B cell (primary cell): ENCODE measurements at regions not wholly inside any gene's neighbourhood (a gene's known extent, or its start where the extent isn't known, plus 50 kb on each side); places are given as distances from the start of the nearest gene placed in this dataset.

Experiments
- ATAC-seq: fragments of 200-7000 bp; cut with Tn5 transposase; one replicate; pipeline ENCODE4 v1.10.0; 2021; ENCODE audit warnings: low read depth, mild to moderate bottlenecking, moderate number of reproducible peaks, moderate library complexity
- CTCF ChIA-PET: fragments of 350-600 bp; sonication (Branson Sonifier 250); formaldehyde crosslinking; loops from one replicate; lab custom pipeline; 2021; ENCODE audit warnings: antibody characterized with exemption, inconsistent platforms; lab: Charles Lee
- POLR2A ChIA-PET: fragments of 350-600 bp; sonication (Branson Sonifier 250); formaldehyde crosslinking; loops from one replicate; lab custom pipeline; 2021; ENCODE audit warnings: antibody characterized with exemption; lab: Charles Lee
- DNase-seq: peaks from one replicate; pipeline ENCODE4 v3.0.0; 2013
- H2AFZ ChIP-seq: 2 replicates; pipeline ENCODE4 v1.6.1; 2012; ENCODE audit warnings: mild to moderate bottlenecking, low read depth, low read length; ENCODE audit not compliant: insufficient read depth, poor library complexity, severe bottlenecking
- H3K27ac ChIP-seq, 2 donors: 1 replicate in 1 of 2; 2 replicates in 1 of 2; pipeline ENCODE4 v1.5.1; 2012 to 2013; ENCODE audit warnings: low read length in 2 of 2, mild to moderate bottlenecking in 2 of 2, moderate library complexity in 1 of 2
- H3K27me3 ChIP-seq, 4 experiments: fragments of 200-600 bp in 1 of 4; sonication (generic) in 1 of 4; replicated peaks in 1 of 4; 1 replicate in 2 of 4; 2 replicates in 2 of 4; pipeline versions ENCODE4 v1.6.1 to v1.7.0; 2013 to 2016; ENCODE audit warnings: low read length in 3 of 4, mild to moderate bottlenecking in 2 of 4, mixed read lengths in 1 of 4, moderate library complexity in 1 of 4; ENCODE audit not compliant: insufficient read depth in 4 of 4, control insufficient read depth in 3 of 4; ENCODE audit errors: control extremely low read depth in 1 of 4
- H3K36me3 ChIP-seq, 2 experiments: replicated peaks in 1 of 2; 1 replicate in 1 of 2; 2 replicates in 1 of 2; pipeline versions ENCODE4 v1.6.1 to v1.7.1; 2013; ENCODE audit warnings: low read length in 1 of 2; ENCODE audit not compliant: insufficient read depth in 2 of 2, control insufficient read depth in 1 of 2; ENCODE audit errors: control extremely low read depth in 1 of 2, extremely low read depth in 1 of 2
- H3K4me1 ChIP-seq, 2 donors: fragments of 200-600 bp in 1 of 2; sonication (generic) in 1 of 2; 1 replicate in 1 of 2; 2 replicates in 1 of 2; pipeline versions ENCODE4 v1.5.1 to v1.6.1; 2013 to 2017; ENCODE audit warnings: low read length in 2 of 2; ENCODE audit not compliant: control insufficient read depth in 2 of 2, insufficient read depth in 2 of 2
- H3K4me2 ChIP-seq: replicated peaks from 2 replicates; pipeline ENCODE3; 2012; ENCODE audit warnings: mild to moderate bottlenecking, low read depth, low read length; ENCODE audit not compliant: poor library complexity, severe bottlenecking
- H3K4me3 ChIP-seq, 5 experiments: fragments of 200-600 bp in 1 of 5; sonication (generic) in 1 of 5; 1 replicate in 3 of 5; 2 replicates in 2 of 5; pipeline versions ENCODE4 v1.5.1 to v1.7.0; 2011 to 2016; ENCODE audit warnings: low read length in 4 of 5, mild to moderate bottlenecking in 4 of 5, low read depth in 2 of 5, control low read depth in 1 of 5, moderate library complexity in 1 of 5; ENCODE audit not compliant: insufficient read depth in 1 of 5; ENCODE audit errors: control extremely low read depth in 1 of 5, extremely low read depth in 1 of 5
- H3K79me2 ChIP-seq: fragments of 200-600 bp; sonication (generic); one replicate; pipeline ENCODE4 v1.6.0; 2016; ENCODE audit warnings: low read length; ENCODE audit not compliant: control insufficient read depth, insufficient read depth
- H3K9ac ChIP-seq: fragments of 200-600 bp; sonication (generic); 2 replicates; pipeline ENCODE4 v1.6.1; 2017; ENCODE audit warnings: mild to moderate bottlenecking, low read length, moderate library complexity
- H3K9me3 ChIP-seq, 3 donors: one replicate each; pipeline versions ENCODE4 v1.6.1 to v1.7.1; 2013; ENCODE audit warnings: low read length in 2 of 3; ENCODE audit not compliant: control insufficient read depth in 2 of 3, insufficient read depth in 1 of 3; ENCODE audit errors: control extremely low read depth in 1 of 3
- H4K20me1 ChIP-seq: 2 replicates; pipeline ENCODE4 v1.6.0; 2012; ENCODE audit warnings: mild to moderate bottlenecking, low read length; ENCODE audit not compliant: insufficient read depth, control insufficient read depth, poor library complexity, severe bottlenecking
- H3K27ac Mint-ChIP-seq: one replicate; pipeline ENCODE4 v1.8.0; 2021; ENCODE audit warnings: mixed read lengths
- H3K27me3 Mint-ChIP-seq: one replicate; pipeline ENCODE4 v1.8.0; 2021; ENCODE audit warnings: mixed read lengths
- H3K4me1 Mint-ChIP-seq: one replicate; pipeline ENCODE4 v1.8.0; 2021; ENCODE audit warnings: mixed read lengths
- H3K4me3 Mint-ChIP-seq: one replicate; pipeline ENCODE4 v1.8.0; 2021; ENCODE audit warnings: mixed read lengths
- H3K9me3 Mint-ChIP-seq: one replicate; pipeline ENCODE4 v1.8.0; 2022; ENCODE audit warnings: mixed read lengths; ENCODE audit not compliant: insufficient read depth
- CTCF ChIP-seq: fragments of 200-600 bp; IDR thresholded peaks from one replicate; pipeline ENCODE4 v1.8.0; 2022; ENCODE audit warnings: antibody characterized with exemption, mild to moderate bottlenecking
- EZH2 ChIP-seq: IDR thresholded peaks from 2 replicates; pipeline ENCODE4 v1.6.1; 2012; ENCODE audit warnings: borderline replicate concordance, low read depth, mild to moderate bottlenecking, moderate library complexity, low read length; ENCODE audit not compliant: insufficient read depth, poor library complexity, severe bottlenecking
- WGBS: methylation state at CpG from one replicate; pipeline ENCODE4 v1.1.5; 2013; ENCODE audit warnings: missing lambda C conversion rate; ENCODE audit not compliant: insufficient coverage; 5-methylcytosine and 5-hydroxymethylcytosine counted together
- intact Hi-C: fragments of 100-400 bp; cut with micrococcal nuclease; formaldehyde crosslinking; loops from one replicate; pipeline ENCODE4 v1.10.0; 2022

DNA sequence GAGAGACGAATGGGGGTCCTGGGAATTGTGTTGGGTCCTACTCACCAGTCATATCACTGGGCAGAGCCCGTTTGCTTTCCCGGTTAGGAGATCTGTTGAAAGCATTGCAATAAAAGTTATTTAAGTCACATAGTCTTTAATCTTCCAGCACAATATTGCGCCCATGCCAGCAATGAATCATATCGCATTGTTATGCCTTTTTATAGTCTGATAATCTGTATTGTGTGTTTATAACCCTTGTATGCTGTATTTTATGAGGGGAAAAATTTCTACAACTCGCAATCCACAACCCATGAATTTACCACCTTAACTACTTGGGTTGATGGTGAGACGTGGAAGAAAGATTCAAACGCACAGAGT is 211.9 kb upstream of the SMIM21 start:
- WGBS: no CpG with 5 or more reads among the region's 8 CpGs
- Mint-ChIP-seq H3K27ac (no peak overlapping the region), H3K27me3 (no peaks in the 10 kb centered on the region), H3K4me3 (no peak overlapping the region), H3K4me1 (no peaks in the 10 kb centered on the region), H3K9me3 (peaks cover 2% of the 10 kb centered on the region)
- no peaks in the 10 kb centered on the region for H3K4me1 ChIP-seq
- H3K9ac ChIP-seq: no peak overlapping the region
- ATAC-seq (no peak), DNase-seq (no peak)
- H3K4me2 ChIP-seq: no peak overlapping the region
- H3K27ac ChIP-seq: no peak overlapping the region
- H3K9me3 ChIP-seq: peaks cover 0 to 29% (median 0%) of the 10 kb centered on the region in 3 donors
- no peaks in the 10 kb centered on the region for H3K79me2 ChIP-seq
- intact Hi-C loops: no loop called here
- no peak overlapping the region for H3K4me3 ChIP-seq
- H3K27me3 ChIP-seq: no peaks in the 10 kb centered on the region
- ChIA-PET CTCF (no interaction called here), POLR2A (no interaction called here)
- no peak overlapping the region for H2AFZ ChIP-seq
- no peak for TF ChIP-seq CTCF
- no peak for TF ChIP-seq EZH2
- H3K36me3 ChIP-seq: no peaks in the 10 kb centered on the region
- H4K20me1 ChIP-seq: no peaks in the 10 kb centered on the region

- Histone ChIP-seq H3K27ac (no peak overlapping the region), H3K79me2 (no peaks in the 10 kb centered on the region), H3K9ac (no peak overlapping the region), H4K20me1 (no peaks in the 10 kb centered on the region), H3K4me3 (no peak overlapping the region), H3K4me1 (no peaks in the 10 kb centered on the region), H3K36me3 (no peaks in the 10 kb centered on the region), H2AFZ (no peak overlapping the region), H3K9me3 (peaks cover 0 to 29% (median 0%) of the 10 kb centered on the region in 3 donors), H3K4me2 (no peak overlapping the region), H3K27me3 (no peaks in the 10 kb centered on the region)
- no peak for TF ChIP-seq CTCF
- TF ChIP-seq EZH2: no peak
- Mint-ChIP-seq H3K27me3 (no peaks in the 10 kb centered on the region), H3K4me3 (no peak overlapping the region), H3K9me3 (peaks cover 2% of the 10 kb centered on the region), H3K27ac (no peak overlapping the region), H3K4me1 (no peaks in the 10 kb centered on the region)
- ChIA-PET CTCF (no interaction called here), POLR2A (no interaction called here)
- intact Hi-C loops: no loop called here
- DNase-seq (no peak), ATAC-seq (no peak)
- 65% methylated on average over 23 of the region's 24 CpGs for WGBS
Measured at GRCh38 chr18:75638776-75639471, 211.4 kb upstream of the SMIM21 start.
